MM.1S (cell line): ENCODE measurements at regions not wholly inside any gene's neighbourhood (a gene's known extent, or its start where the extent isn't known, plus 50 kb on each side); places are given as distances from the start of the nearest gene placed in this dataset.
A peak's percentile ranks its signal among the peaks of the same experiment; 100 is the strongest.

Experiments
- DNase-seq: peaks from one replicate; pipeline ENCODE4 v3.0.0-alpha.2; 2015
- H2AFZ ChIP-seq: fragments of 300-600 bp; sonication (generic); 2 replicates; pipeline ENCODE4 v1.6.0; 2016; ENCODE audit warnings: antibody characterized with exemption, low read length
- H3F3A ChIP-seq: fragments of 300-600 bp; sonication (generic); 2 replicates; pipeline ENCODE4 v1.6.1; 2016; ENCODE audit warnings: mild to moderate bottlenecking, antibody characterized with exemption, low read length, moderate library complexity, mixed read lengths; ENCODE audit not compliant: insufficient read depth
- H3K27ac ChIP-seq: fragments of 300-600 bp; sonication (generic); 2 replicates; pipeline ENCODE4 v1.5.1; 2016; ENCODE audit warnings: mild to moderate bottlenecking, low read length
- H3K27me3 ChIP-seq: fragments of 300-600 bp; sonication (generic); replicated peaks from 2 replicates; pipeline ENCODE4 v1.6.0; 2016; ENCODE audit warnings: low read length; ENCODE audit not compliant: insufficient read depth
- H3K36me3 ChIP-seq: fragments of 300-600 bp; sonication (generic); replicated peaks from 2 replicates; pipeline ENCODE4 v1.6.1; 2016; ENCODE audit warnings: mild to moderate bottlenecking, low read length, mixed read lengths; ENCODE audit not compliant: insufficient read depth
- H3K4me1 ChIP-seq: fragments of 300-600 bp; sonication (generic); 2 replicates; pipeline ENCODE4 v1.6.1; 2016; ENCODE audit warnings: low read length, mixed read lengths
- H3K4me2 ChIP-seq: fragments of 300-600 bp; sonication (generic); 2 replicates; pipeline ENCODE4 v1.6.0; 2016; ENCODE audit warnings: low read depth, low read length
- H3K4me3 ChIP-seq: fragments of 300-600 bp; sonication (generic); 2 replicates; pipeline ENCODE4 v1.5.1; 2016; ENCODE audit warnings: low read length, mixed read lengths
- H3K79me2 ChIP-seq: fragments of 300-600 bp; sonication (generic); 2 replicates; pipeline ENCODE4 v1.6.1; 2016; ENCODE audit warnings: mixed run types, low read length, mixed read lengths
- H3K9ac ChIP-seq: fragments of 300-600 bp; sonication (generic); 2 replicates; pipeline ENCODE4 v1.6.1; 2016; ENCODE audit warnings: low read length, mixed read lengths
- H3K9me2 ChIP-seq: fragments of 300-600 bp; sonication (generic); replicated peaks from 2 replicates; pipeline ENCODE4 v1.6.1; 2016; ENCODE audit warnings: mild to moderate bottlenecking, low read length, mixed read lengths; ENCODE audit not compliant: insufficient read depth
- H3K9me3 ChIP-seq: fragments of 300-600 bp; sonication (generic); replicated peaks from 2 replicates; pipeline ENCODE4 v1.6.1; 2016; ENCODE audit warnings: mild to moderate bottlenecking, low read length, mixed read lengths; ENCODE audit not compliant: insufficient read depth
- H4K20me1 ChIP-seq: fragments of 300-600 bp; sonication (generic); 2 replicates; pipeline ENCODE4 v1.6.1; 2016; ENCODE audit warnings: mild to moderate bottlenecking, low read length, moderate library complexity, mixed read lengths; ENCODE audit not compliant: insufficient read depth
- EZH2 ChIP-seq: fragments of 300-600 bp; sonication (generic); optimal IDR thresholded peaks from 2 replicates; pipeline ENCODE3; 2017; ENCODE audit warnings: low read depth, mild to moderate bottlenecking, antibody characterized with exemption, low read length, mixed read lengths
- EZH2phosphoT487 ChIP-seq: fragments of 300-600 bp; sonication (generic); IDR thresholded peaks from 2 replicates; pipeline ENCODE4 v1.6.1; 2018; ENCODE audit warnings: antibody characterized with exemption, low read length
- TF ChIP-seq, protein P1 (sequence below): fragments of 300-600 bp; sonication (generic); IDR thresholded peaks from 2 replicates; pipeline ENCODE4 v1.5.1; 2016; ENCODE audit warnings: antibody characterized with exemption, low read length, mixed read lengths

- no peaks in the 10 kb centered on the region for H3K79me2 ChIP-seq
- H3K27ac ChIP-seq = no peak overlapping the region
- DNase-seq = peak; percentile 65
- H3K4me2 ChIP-seq = no peak overlapping the region
- no peak overlapping the region for H3K4me3 ChIP-seq
- no peaks in the 10 kb centered on the region for H3F3A ChIP-seq
- no peak overlapping the region for H2AFZ ChIP-seq
- TF ChIP-seq EZH2phosphoT487 (no peak), EZH2 (no peak)
- TF ChIP-seq, protein P1, sequence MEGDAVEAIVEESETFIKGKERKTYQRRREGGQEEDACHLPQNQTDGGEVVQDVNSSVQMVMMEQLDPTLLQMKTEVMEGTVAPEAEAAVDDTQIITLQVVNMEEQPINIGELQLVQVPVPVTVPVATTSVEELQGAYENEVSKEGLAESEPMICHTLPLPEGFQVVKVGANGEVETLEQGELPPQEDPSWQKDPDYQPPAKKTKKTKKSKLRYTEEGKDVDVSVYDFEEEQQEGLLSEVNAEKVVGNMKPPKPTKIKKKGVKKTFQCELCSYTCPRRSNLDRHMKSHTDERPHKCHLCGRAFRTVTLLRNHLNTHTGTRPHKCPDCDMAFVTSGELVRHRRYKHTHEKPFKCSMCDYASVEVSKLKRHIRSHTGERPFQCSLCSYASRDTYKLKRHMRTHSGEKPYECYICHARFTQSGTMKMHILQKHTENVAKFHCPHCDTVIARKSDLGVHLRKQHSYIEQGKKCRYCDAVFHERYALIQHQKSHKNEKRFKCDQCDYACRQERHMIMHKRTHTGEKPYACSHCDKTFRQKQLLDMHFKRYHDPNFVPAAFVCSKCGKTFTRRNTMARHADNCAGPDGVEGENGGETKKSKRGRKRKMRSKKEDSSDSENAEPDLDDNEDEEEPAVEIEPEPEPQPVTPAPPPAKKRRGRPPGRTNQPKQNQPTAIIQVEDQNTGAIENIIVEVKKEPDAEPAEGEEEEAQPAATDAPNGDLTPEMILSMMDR = peak; percentile 88
- no peak overlapping the region for H3K9ac ChIP-seq
- H3K9me3 ChIP-seq = no peaks in the 10 kb centered on the region
- no peaks in the 10 kb centered on the region for H3K4me1 ChIP-seq
- no peaks in the 10 kb centered on the region for H4K20me1 ChIP-seq
- no peaks in the 10 kb centered on the region for H3K9me2 ChIP-seq
- H3K27me3 ChIP-seq = no peaks in the 10 kb centered on the region
- H3K36me3 ChIP-seq = no peaks in the 10 kb centered on the region
Measured at GRCh38 chr1:199551967-199552565, 475.4 kb upstream of the NR5A2 start.

GRCh38 chr1:199553104-199553503 lies 474.4 kb upstream of the NR5A2 start:
- H3K27me3 ChIP-seq = no peaks in the 10 kb centered on the region
- TF ChIP-seq EZH2 (no peak), EZH2phosphoT487 (no peak)
- TF ChIP-seq, protein P1 = no peak
- no peaks in the 10 kb centered on the region for H3K36me3 ChIP-seq
- H3K4me1 ChIP-seq = no peaks in the 10 kb centered on the region
- no peak overlapping the region for H3K9ac ChIP-seq
- no peaks in the 10 kb centered on the region for H3F3A ChIP-seq
- DNase-seq = no peak
- H3K9me2 ChIP-seq = no peaks in the 10 kb centered on the region
- H3K4me2 ChIP-seq = no peak overlapping the region
- no peaks in the 10 kb centered on the region for H4K20me1 ChIP-seq
- H3K9me3 ChIP-seq = no peaks in the 10 kb centered on the region
- H2AFZ ChIP-seq = no peak overlapping the region
- no peaks in the 10 kb centered on the region for H3K79me2 ChIP-seq
- no peak overlapping the region for H3K4me3 ChIP-seq
- no peak overlapping the region for H3K27ac ChIP-seq

DNA sequence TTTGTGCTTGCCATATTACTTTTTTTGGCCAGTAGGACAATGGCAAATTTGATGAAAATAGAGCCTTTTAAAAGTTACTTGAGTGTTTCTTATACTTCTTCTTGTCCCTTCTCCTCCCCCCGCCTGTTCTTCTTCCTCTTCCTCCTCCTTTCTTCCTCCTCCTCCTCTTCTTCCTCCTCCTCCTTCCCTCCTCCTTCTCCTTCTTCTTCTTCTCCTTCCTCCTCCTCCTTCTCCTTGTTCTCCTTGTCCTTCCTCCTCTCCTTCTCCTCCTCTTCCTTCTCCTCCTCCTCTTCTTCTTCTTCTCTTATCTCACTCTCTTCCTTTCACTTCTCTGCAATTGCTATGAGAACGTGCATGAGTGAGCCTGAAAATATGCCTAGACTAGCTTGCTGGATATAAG lies 466.2 kb upstream of the NR5A2 start:
- Histone ChIP-seq H4K20me1 (no peaks in the 10 kb centered on the region), H3K27ac (no peak overlapping the region), H3K4me1 (no peaks in the 10 kb centered on the region), H3K79me2 (no peaks in the 10 kb centered on the region), H3K36me3 (no peaks in the 10 kb centered on the region), H3K9me2 (no peaks in the 10 kb centered on the region), H3F3A (no peaks in the 10 kb centered on the region), H3K4me3 (no peak overlapping the region), H3K27me3 (no peaks in the 10 kb centered on the region), H3K9ac (no peak overlapping the region), H2AFZ (no peak overlapping the region), H3K9me3 (no peaks in the 10 kb centered on the region), H3K4me2 (no peak overlapping the region)
- DNase-seq = no peak
- TF ChIP-seq, protein P1 = no peak
- no peak for TF ChIP-seq EZH2phosphoT487
- TF ChIP-seq EZH2 = no peak
